LNCaP clone FGC (cell line): ENCODE measurements at regions not wholly inside any gene's neighbourhood (a gene's known extent, or its start where the extent isn't known, plus 50 kb on each side); places are given as distances from the start of the nearest gene placed in this dataset.
A peak's percentile ranks its signal among the peaks of the same experiment; 100 is the strongest.

Experiments
- DNase-seq: peaks from one replicate; pipeline ENCODE4 v3.0.0-alpha.2; 2011; ENCODE audit warnings: low read depth
- H3K4me3 ChIP-seq: 2 replicates; pipeline ENCODE4 v1.5.1; 2011; ENCODE audit warnings: mild to moderate bottlenecking, low read depth, low read length, control low read depth
- TF ChIP-seq, protein P1 (sequence below): IDR thresholded peaks from 2 replicates; pipeline ENCODE4 v1.5.1; 2012; ENCODE audit warnings: mild to moderate bottlenecking; ENCODE audit not compliant: control insufficient read depth, insufficient read depth; ENCODE audit errors: extremely low read depth

DNA sequence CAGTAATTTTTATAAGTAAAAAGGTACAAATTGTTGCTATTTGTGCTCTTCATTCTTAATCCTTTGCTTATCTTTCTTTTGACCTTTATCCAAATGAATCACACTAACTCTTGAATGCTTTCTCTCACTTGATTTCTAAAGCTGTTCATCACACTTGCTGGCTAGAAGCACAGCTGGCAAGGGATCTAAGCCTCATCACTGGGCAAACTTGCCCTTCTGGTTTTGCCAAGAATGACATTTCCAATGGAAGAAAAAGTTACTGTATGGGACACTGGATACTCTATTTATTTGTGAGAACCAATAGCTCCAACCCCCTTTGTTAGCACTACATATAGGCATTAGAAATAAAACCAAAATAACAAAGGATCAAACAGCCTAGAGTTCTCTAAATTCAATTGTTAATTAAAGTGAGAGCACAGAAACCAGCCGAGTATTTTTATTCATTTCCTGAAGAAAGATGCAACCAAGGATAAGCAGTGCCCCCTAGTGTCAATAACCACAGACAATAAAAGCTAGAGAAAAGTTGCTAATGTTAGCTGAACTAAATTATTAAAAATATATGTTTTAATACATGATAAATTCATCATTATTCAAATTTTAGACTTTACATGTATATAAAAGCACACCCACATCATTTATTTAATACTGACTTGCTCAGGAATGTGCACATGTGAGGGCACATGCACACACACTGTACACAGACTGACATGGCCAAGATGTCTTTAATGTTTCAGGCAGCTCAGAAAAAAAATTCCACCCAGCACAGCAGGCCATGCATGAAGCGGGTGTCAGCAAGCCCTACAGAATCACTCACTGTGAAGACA, 59.8 kb upstream of the POU5F2 start:
- TF ChIP-seq, protein P1, sequence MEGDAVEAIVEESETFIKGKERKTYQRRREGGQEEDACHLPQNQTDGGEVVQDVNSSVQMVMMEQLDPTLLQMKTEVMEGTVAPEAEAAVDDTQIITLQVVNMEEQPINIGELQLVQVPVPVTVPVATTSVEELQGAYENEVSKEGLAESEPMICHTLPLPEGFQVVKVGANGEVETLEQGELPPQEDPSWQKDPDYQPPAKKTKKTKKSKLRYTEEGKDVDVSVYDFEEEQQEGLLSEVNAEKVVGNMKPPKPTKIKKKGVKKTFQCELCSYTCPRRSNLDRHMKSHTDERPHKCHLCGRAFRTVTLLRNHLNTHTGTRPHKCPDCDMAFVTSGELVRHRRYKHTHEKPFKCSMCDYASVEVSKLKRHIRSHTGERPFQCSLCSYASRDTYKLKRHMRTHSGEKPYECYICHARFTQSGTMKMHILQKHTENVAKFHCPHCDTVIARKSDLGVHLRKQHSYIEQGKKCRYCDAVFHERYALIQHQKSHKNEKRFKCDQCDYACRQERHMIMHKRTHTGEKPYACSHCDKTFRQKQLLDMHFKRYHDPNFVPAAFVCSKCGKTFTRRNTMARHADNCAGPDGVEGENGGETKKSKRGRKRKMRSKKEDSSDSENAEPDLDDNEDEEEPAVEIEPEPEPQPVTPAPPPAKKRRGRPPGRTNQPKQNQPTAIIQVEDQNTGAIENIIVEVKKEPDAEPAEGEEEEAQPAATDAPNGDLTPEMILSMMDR, result peak; percentile 72
- no peak overlapping the region for H3K4me3 ChIP-seq
- peak; percentile 79 for DNase-seq

DNA sequence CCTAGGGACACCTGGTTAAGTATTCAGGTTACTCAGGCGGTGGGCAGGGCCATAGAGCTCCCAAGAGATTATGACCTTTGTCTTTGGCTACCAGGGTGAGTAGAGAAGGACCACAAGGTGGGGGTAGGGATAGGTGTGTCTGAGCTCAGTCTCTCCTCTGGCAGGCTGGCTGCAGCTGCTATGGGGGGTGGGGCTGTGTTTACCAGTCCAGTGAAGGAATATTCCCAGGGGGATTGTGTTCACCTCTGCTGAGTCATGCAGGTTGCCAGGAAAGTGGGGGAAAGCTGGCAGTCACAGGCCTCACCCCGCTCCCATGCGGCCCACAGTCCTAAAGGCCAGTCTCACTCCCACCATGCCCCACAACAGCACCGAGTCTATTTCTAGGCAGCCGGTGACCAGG, 53.6 kb upstream of the POU5F2 start:
- no peak for DNase-seq
- H3K4me3 ChIP-seq, result no peak overlapping the region
- TF ChIP-seq, protein P1, result no peak

- DNase-seq, result no peak
- H3K4me3 ChIP-seq, result no peak overlapping the region
- TF ChIP-seq, protein P1, result no peak
Measured at GRCh38 chr5:93793159-93793781, 51.9 kb upstream of the POU5F2 start.

- TF ChIP-seq, protein P1, result 0 out of 2 replicates have a peak, but pooled peaks have one; percentile 2
- no peak for DNase-seq
Measured at GRCh38 chr5:93791518-93791972, 50.1 kb upstream of the POU5F2 start.

More at GRCh38 chr5:93791518-93791972, 50.1 kb upstream of the POU5F2 start:
- H3K4me3 ChIP-seq, result no peak overlapping the region
